Body of pancreas (tissue), 4 donors: ENCODE measurements at regions not wholly inside any gene's neighbourhood (a gene's known extent, or its start where the extent isn't known, plus 50 kb on each side); places are given as distances from the start of the nearest gene placed in this dataset.

Source experiments
- ATAC-seq: fragments of 150-250 bp; one replicate; pipeline ENCODE4 v1.9.1; 2016
- DNase-seq, 4 donors: peaks; one replicate each; pipeline ENCODE4 v3.0.0-alpha.2; 2019
- H3K27ac ChIP-seq, 4 donors: fragments of 200-600 bp; sonication (generic); 1 replicate in 3 of 4; 2 replicates in 1 of 4; pipeline versions ENCODE4 v1.5.1 to v1.6.1; 2016 to 2019; ENCODE audit warnings: mild to moderate bottlenecking in 1 of 4, mixed read lengths in 1 of 4, moderate library complexity in 1 of 4
- H3K27me3 ChIP-seq, 2 donors: fragments of 200-600 bp; sonication (generic); one replicate each; pipeline ENCODE4 v1.6.0; 2016; ENCODE audit warnings: mild to moderate bottlenecking in 1 of 2
- H3K36me3 ChIP-seq, 2 donors: fragments of 200-600 bp; sonication (generic); replicated peaks in 1 of 2; 2 replicates each; pipeline ENCODE4 v1.5.1; 2016; ENCODE audit warnings: low read depth in 2 of 2; ENCODE audit not compliant: insufficient read depth in 1 of 2
- H3K4me1 ChIP-seq: fragments of 200-600 bp; sonication (generic); one replicate; pipeline ENCODE4 v1.6.0; 2016
- H3K4me3 ChIP-seq, 2 donors: fragments of 200-600 bp; sonication (generic); 1 replicate in 1 of 2; 2 replicates in 1 of 2; pipeline ENCODE4 v1.5.1; 2016 to 2019
- H3K9me3 ChIP-seq, 3 donors: fragments of 200-600 bp; sonication (generic); 1 replicate in 2 of 3; 2 replicates in 1 of 3; pipeline ENCODE4 v1.5.1; 2016
- CTCF ChIP-seq, 7 experiments: fragments of 450-650 bp in 4 of 7; fragments of 200-600 bp in 3 of 7; sonication (generic) in 3 of 7; IDR thresholded peaks; one replicate each; pipeline ENCODE4 v1.5.1; 2016 to 2019; ENCODE audit warnings: antibody characterized with exemption in 7 of 7
- POLR2A ChIP-seq, 3 donors: fragments of 450-650 bp; IDR thresholded peaks; one replicate each; pipeline ENCODE4 v1.6.1; 2016; ENCODE audit warnings: antibody characterized with exemption in 3 of 3, mild to moderate bottlenecking in 2 of 3
- WGBS, 2 donors: methylation state at CpG; one replicate each; pipeline ENCODE4 v1.1.5; 2017; 5-methylcytosine and 5-hydroxymethylcytosine counted together
- intact Hi-C: fragments of 100-400 bp; cut with DNase I; formaldehyde crosslinking; loops from one replicate; pipeline ENCODE4 v1.15.1; 2023

GRCh38 chr2:104430852-104431251 lies 423.1 kb upstream of the POU3F3 start:
- no peaks in the 10 kb centered on the region for H3K36me3 ChIP-seq
- H3K4me3 ChIP-seq: no peak overlapping the region
- no peaks in the 10 kb centered on the region for H3K4me1 ChIP-seq
- ATAC-seq (no peak), DNase-seq (no peak)
- 69 to 84% methylated on average over 7 of the region's 7 CpGs for WGBS, 2 donors
- TF ChIP-seq POLR2A (IDR thresholded peaks at IDR 0.05) (no peak), CTCF (IDR thresholded peaks at IDR 0.05) (no peak)
- no peak overlapping the region for H3K27ac ChIP-seq
- no peaks in the 10 kb centered on the region for H3K27me3 ChIP-seq
- intact Hi-C loops: no loop called here
- no peaks in the 10 kb centered on the region for H3K9me3 ChIP-seq

GRCh38 chr2:104431701-104432121 lies 422.2 kb upstream of the POU3F3 start:
- H3K36me3 ChIP-seq: no peaks in the 10 kb centered on the region
- H3K27ac ChIP-seq: no peak overlapping the region
- H3K4me1 ChIP-seq: no peaks in the 10 kb centered on the region
- TF ChIP-seq POLR2A (IDR thresholded peaks at IDR 0.05) (no peak), CTCF (IDR thresholded peaks at IDR 0.05) (no peak)
- intact Hi-C loops: no loop called here
- 59 to 72% methylated on average over 7 of the region's 7 CpGs for WGBS, 2 donors
- ATAC-seq (no peak), DNase-seq (no peak)
- H3K27me3 ChIP-seq: no peaks in the 10 kb centered on the region
- H3K4me3 ChIP-seq: no peak overlapping the region
- H3K9me3 ChIP-seq: no peaks in the 10 kb centered on the region

- intact Hi-C loops: no loop called here
- no peaks in the 10 kb centered on the region for H3K36me3 ChIP-seq
- WGBS, 2 donors: 70 to 75% methylated on average over 5 of the region's 5 CpGs
- no peaks in the 10 kb centered on the region for H3K9me3 ChIP-seq
- no peaks in the 10 kb centered on the region for H3K4me1 ChIP-seq
- ATAC-seq: no peak
- H3K4me3 ChIP-seq: no peak overlapping the region
- no peak overlapping the region for H3K27ac ChIP-seq
- DNase-seq: no peak
- no peaks in the 10 kb centered on the region for H3K27me3 ChIP-seq
- no peak for TF ChIP-seq CTCF (IDR thresholded peaks at IDR 0.05)
- TF ChIP-seq POLR2A (IDR thresholded peaks at IDR 0.05): no peak
These were observed 421.5 kb upstream of the POU3F3 start for GRCh38 chr2:104432401-104432800.

GRCh38 chr2:104432991-104433390 lies 420.9 kb upstream of the POU3F3 start:
- Histone ChIP-seq H3K4me3 (no peak overlapping the region), H3K4me1 (no peaks in the 10 kb centered on the region), H3K27ac (no peak overlapping the region), H3K9me3 (no peaks in the 10 kb centered on the region), H3K36me3 (no peaks in the 10 kb centered on the region), H3K27me3 (no peaks in the 10 kb centered on the region)
- TF ChIP-seq POLR2A (IDR thresholded peaks at IDR 0.05) (no peak), CTCF (IDR thresholded peaks at IDR 0.05) (no peak)
- WGBS, 2 donors: 71 to 80% methylated on average over 2 of the region's 2 CpGs
- ATAC-seq (no peak), DNase-seq (no peak)
- intact Hi-C loops: no loop called here

- no peak for ATAC-seq
- intact Hi-C loops: no loop called here
- Histone ChIP-seq H3K9me3 (no peaks in the 10 kb centered on the region), H3K4me1 (no peaks in the 10 kb centered on the region), H3K27ac (no peak overlapping the region), H3K27me3 (no peaks in the 10 kb centered on the region), H3K4me3 (no peak overlapping the region), H3K36me3 (no peaks in the 10 kb centered on the region)
- DNase-seq: no peak
- 84 to 86% methylated on average over 3 of the region's 3 CpGs for WGBS, 2 donors
- no peak for TF ChIP-seq CTCF (IDR thresholded peaks at IDR 0.05)
- no peak for TF ChIP-seq POLR2A (IDR thresholded peaks at IDR 0.05)
These were observed 420.3 kb upstream of the POU3F3 start for GRCh38 chr2:104433657-104434056.
